ENCODE measurements at regions not wholly inside any gene's neighbourhood (a gene's known extent, or its start where the extent isn't known, plus 50 kb on each side); places are given as distances from the start of the nearest gene placed in this dataset.
"Not testable (repeated sequence)": the region's sequence is repeated elsewhere in the genome, so short reads cannot be mapped to it uniquely, and the experiment has no call there.

GRCh38 chr20:30671120-30671519, 586.3 kb upstream of the DEFB115 start:
- not testable (repeated sequence) for TF ChIP-seq POLR2A, CTCF (IDR thresholded peaks at IDR 0.05)
